HG02642 (cell line): ENCODE measurements at regions not wholly inside any gene's neighbourhood (a gene's known extent, or its start where the extent isn't known, plus 50 kb on each side); places are given as distances from the start of the nearest gene placed in this dataset.
"Not testable (repeated sequence)": the region's sequence is repeated elsewhere in the genome, so short reads cannot be mapped to it uniquely, and the experiment has no call there.

Source experiments
- ATAC-seq: cut with Tn5 transposase; IDR thresholded peaks from one replicate; pipeline ENCODE4 v1.9.1; 2021; ENCODE audit warnings: mild to moderate bottlenecking; ENCODE audit not compliant: unreplicated experiment, poor library complexity

GRCh38 chr10:33720161-33720560 is 385.7 kb upstream of the NRP1 start:
- no peak for ATAC-seq

DNA sequence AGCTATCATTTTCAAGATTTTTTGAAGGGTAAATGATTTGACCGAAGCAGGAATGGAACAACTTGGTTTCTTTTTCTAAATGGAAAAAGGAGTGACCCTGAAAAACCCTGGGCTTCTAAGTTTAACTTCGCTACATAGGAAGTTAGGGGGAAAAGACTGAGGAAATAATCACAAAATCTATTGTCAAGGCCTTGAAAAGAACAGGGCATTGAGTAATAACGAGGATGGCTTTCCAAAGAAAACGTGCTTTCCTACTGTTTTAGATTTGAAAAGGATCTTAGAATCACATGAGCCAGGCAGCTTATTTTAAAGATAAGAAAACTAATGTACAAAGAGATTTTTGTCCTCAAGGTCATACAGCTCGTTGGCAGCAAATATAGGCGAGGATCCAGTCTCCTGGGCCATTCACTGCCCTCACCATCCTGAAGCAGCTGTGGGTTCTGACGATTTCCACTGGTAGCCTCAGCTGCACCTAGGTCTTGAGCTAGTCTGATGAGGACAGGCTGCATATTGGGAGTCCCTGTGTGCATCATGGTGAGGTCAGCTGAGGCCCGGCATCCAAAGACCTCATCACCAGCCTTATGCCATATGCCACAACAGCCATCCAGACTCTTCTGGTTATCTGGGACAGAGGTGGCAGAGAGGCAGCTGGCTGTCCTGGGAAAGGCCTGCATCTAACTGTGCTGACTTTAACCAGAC is 384.7 kb upstream of the NRP1 start:
- no peak for ATAC-seq

GRCh38 chr10:33716501-33717267 is 382.2 kb upstream of the NRP1 start:
- ATAC-seq = no peak

DNA sequence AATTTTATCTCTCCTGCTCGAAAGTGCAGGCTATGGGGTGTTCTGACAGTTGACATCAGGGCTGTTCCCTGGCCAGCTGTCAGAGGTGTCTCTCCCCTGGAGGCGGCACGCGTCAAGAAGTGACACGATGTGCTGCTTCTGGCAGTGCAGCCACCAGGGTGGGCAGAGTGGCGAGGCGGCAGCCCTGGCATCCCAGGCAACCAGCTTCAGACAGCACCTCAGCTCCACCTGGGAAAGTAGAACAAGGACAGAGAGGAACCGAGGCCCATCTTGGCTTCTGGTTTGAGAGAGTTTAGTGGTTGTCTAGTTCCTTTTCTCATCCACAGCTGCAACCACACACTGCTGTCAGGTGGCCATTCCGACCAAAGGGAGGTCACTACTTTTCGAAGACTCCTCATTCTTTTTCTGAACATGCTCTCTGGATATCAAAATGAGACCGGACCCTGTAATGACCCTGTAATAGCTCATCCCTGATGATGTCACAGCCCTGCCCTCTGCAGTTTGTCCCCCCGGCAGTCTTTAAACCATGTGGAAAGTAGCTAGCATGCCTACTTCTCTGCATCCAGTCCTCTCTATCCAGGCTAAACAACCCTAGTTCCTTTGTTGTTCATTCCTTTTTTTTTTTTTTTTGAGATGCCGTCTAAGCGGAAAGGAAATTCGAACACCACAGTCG is 381.0 kb upstream of the NRP1 start:
- ATAC-seq = no peak

GRCh38 chr10:33712825-33713224 is 378.4 kb upstream of the NRP1 start:
- ATAC-seq = no peak

GRCh38 chr10:33710006-33710405 is 375.5 kb upstream of the NRP1 start:
- ATAC-seq = no peak

DNA sequence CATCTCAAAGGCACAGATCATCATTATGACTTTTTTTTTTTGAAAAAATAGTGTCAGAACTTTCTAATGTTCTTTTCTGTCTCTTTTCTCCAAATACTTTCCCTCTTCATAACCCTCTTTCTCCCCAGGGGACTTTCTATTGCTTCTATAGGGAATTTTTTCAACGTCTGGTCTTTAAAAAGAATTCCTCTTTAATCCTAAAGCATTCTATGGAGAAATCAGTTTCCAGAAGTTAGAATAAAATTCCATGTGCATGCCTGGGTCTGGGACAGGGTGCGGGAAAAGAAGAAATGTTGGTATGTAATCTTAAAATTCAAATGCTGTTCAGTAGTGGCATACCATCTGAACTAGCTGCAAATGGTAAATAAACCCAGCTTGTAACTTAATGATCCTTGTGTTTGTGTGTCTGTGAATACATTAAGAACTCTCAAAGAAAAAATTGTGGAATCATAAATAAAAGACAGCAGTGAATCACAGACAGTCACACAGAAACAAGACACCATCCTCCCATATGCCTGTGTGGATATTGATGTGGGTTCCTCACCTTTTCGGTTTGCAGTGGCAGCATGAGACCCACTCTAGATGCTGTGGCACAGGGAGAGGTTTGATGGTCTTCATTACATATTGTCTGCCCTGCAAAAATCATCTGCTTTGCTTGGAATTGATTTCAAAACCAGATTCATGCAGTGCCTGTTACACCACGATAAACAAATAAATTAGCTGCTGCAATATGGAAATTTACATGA is 374.7 kb upstream of the NRP1 start:
- no peak for ATAC-seq

DNA sequence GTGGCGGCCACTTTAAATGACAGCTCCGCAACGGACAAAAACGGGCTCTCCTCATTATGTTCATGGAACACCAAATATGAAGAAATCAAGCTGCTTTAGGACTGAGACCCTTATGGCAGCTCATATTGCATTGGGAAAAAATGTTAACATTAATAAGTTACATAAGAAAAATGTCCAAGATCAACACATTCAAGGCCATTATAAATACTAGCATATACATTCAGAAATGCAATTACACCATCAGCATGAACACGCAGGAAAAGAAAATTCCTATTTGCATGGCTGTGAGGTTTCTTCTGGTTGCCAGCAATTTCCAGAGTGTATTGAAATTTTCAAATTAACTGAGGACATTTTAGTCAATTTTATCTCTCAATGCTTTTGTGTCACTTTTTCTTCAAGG is 374.1 kb upstream of the NRP1 start:
- no peak for ATAC-seq

DNA sequence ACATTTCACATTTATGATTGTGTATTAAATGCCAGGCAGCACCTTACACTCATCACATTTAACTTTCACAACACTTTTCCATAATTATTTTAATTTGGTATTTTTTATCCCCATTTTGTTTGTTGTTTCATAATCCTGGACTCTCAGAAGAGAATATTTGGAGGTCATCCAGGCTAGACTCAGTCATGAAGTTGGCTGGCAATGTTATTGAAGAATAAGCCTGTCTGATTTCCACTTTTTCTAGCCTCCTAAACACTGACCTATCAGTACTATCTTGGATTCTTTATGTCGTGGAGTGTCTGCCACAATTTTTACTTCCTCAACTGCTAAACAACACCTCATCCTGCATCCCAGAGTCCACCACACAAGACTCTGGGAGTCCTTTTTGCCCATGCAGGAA is 372.3 kb upstream of the NRP1 start:
- no peak for ATAC-seq

- no peak for ATAC-seq
Measured at GRCh38 chr10:33706191-33706590, 371.7 kb upstream of the NRP1 start.

DNA sequence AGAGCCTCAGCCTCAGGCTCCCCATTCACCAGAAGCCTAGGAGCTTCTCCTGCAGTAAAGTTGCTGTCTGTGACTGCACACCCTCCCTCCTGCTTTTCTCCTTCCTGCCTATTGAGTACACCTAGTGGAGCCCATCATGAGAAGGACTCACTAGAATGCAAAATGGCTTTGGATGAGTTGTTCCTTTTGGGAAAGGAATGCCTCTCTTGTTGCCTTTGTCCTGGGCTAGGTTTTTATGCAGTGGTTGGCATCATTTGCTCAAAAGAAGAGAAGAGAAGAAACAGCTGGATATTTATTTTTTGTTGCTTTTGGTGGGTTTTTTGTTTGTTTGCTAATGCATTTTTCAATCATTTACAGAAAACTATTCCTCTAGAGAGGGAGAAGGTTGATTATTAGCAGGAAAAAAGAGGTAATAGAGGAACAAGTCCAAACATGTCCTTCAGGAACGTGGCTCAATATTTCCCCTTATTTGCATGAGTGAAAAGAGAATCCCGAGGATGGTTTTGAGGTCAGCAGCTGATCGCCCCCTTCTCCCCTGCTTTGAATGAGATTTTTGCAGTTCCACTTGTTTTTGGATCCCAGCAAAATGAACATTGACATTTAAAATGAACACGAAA is 369.9 kb upstream of the NRP1 start:
- no peak for ATAC-seq

- no peak for ATAC-seq
Measured at GRCh38 chr10:33703501-33704213, 369.2 kb upstream of the NRP1 start.

DNA sequence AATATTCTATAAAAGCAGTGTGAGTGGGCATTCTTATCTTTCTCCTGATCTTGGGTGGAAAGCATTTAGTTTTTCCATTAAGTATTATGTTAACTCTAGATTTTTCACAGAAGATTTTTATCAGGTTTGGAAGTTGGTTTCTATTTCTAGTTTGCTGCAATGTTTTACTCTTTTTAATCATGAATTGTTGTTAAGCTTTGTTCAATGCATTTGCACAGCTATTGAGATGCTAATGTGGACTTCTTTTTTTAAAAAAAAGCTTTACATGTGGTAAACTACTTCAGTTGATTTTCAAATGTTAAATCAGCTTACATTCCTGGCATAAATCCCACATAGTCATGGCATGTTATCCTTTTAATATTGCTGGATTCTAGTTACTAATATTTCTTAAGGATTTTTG is 363.6 kb upstream of the NRP1 start:
- no peak for ATAC-seq

GRCh38 chr10:33697016-33697415 is 362.5 kb upstream of the NRP1 start:
- ATAC-seq = no peak

- no peak for ATAC-seq
Measured at GRCh38 chr10:33695536-33695935, 361.1 kb upstream of the NRP1 start.

- not testable (repeated sequence) for ATAC-seq
Measured at GRCh38 chr10:33690536-33690935, 356.1 kb upstream of the NRP1 start.

DNA sequence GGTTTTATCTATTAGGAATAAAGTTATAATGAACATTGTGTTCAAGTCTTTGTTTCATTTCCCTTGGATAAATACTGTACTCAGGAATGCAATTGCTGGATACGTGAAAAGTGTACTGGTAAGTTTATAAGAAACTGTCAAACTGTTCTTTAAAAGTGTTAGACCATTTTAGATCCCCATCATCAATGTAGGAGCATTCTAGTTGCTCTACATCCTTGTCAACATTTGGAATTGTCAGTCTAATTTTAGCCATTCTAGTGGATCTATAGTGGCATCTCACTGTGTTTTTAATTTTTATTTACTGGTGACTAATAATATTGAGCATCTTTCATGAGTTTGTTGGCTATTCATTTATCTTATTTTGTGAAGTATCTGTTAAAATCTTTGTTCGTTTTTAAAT is 354.0 kb upstream of the NRP1 start:
- ATAC-seq = no peak

- ATAC-seq = no peak
Measured at GRCh38 chr10:33684211-33684611, 349.7 kb upstream of the NRP1 start.

- ATAC-seq = no peak
Measured at GRCh38 chr10:33681595-33681994, 347.1 kb upstream of the NRP1 start.

- no peak for ATAC-seq
Measured at GRCh38 chr10:33680036-33680435, 345.6 kb upstream of the NRP1 start.
